GM13977 (cell line): ENCODE measurements at regions not wholly inside any gene's neighbourhood (a gene's known extent, or its start where the extent isn't known, plus 50 kb on each side); places are given as distances from the start of the nearest gene placed in this dataset.

ENCODE experiments used
- DNase-seq: peaks from one replicate; pipeline ENCODE4 v3.0.0; 2012; ENCODE audit warnings: low spot score
- CTCF ChIP-seq: IDR thresholded peaks from 2 replicates; pipeline ENCODE4 v1.5.1; 2012; ENCODE audit warnings: mild to moderate bottlenecking, control low read depth; ENCODE audit not compliant: insufficient read depth; ENCODE audit errors: extremely low read depth, missing control alignments
- in situ Hi-C: fragments of 300-500 bp; cut with MboI; formaldehyde crosslinking; loops from one replicate; pipeline ENCODE4 v1.12.0; 2022; ENCODE audit warnings: low sequenced_read_pairs, low pct_unique_long_range_greater_than_20kb, mixed read lengths, inconsistent platforms; ENCODE audit not compliant: unreplicated experiment

DNA sequence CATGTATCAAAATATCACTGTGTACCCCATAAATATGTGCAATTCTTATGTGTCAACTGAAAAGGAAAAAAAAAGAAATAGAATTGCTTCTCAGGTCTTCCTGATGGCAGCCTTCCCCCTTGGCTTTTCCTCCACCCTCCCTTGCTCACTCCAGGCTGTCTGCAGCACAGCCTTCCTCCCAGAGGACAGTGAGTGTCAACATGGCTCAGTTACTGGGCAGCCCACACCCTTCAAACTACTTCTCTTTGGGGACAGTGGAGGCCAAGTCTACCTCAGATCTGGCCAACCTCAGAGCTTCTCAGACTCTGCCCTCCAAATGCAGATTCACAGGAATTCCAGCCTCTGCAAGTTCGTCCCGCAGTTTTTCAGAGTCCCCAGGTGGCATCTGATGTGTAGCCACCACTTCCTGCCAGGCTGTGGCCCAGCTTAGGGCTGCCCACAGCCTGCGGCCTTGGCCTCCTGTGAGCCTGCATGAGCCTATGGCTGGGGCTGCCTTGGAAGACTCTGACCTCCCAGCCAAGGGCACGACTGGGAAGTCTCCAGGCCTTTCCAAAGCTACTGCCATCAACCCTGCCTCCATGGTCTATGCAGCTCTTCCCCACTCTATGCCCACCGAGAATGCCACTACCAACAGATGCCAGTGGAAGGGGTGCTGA is 148.0 kb upstream of the PWP1 start:
- in situ Hi-C loops, result no loop called here
- TF ChIP-seq CTCF, result no peak
- DNase-seq, result no peak

- in situ Hi-C loops, result no loop called here
- no peak for TF ChIP-seq CTCF
Measured at GRCh38 chr12:107539196-107539939, 146.2 kb upstream of the PWP1 start.

DNA sequence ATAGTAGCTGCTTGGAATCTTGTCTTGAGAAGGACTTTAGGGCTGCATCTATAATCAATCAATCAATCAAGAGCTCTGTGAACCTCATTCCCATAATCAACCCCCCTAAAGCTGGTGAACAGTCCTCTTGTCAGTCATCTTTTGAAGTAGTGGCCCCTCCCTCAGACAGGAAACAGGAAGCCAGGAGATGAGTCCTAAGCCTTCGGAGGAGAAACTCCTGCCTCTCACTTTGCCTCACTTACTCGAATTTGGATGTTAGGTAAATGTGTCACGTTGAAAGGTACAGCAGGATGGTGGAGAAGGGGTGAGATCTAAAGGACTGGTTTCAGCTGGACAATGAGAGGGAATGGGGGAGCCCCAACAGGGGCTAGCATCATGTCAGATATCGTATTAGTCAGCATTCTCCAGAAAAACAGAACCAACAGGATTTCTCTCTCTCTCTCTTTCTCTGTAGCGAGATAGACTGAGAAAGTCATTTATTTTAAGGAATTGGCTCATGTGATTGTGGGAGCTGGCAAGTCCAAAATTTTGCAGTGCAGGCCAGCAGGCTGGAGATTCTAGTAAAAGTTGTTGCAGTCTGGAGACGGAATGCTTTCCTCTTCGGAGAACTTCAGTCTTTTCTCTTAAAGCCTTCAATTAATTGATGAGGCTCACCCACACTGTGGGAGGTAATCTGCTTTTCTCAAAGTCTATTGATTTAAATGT is 144.4 kb upstream of the PWP1 start:
- in situ Hi-C loops, result no loop called here
- DNase-seq, result no peak
- TF ChIP-seq CTCF, result no peak

More at GRCh38 chr12:107539196-107539939, 146.2 kb upstream of the PWP1 start:
- no peak for DNase-seq

DNA sequence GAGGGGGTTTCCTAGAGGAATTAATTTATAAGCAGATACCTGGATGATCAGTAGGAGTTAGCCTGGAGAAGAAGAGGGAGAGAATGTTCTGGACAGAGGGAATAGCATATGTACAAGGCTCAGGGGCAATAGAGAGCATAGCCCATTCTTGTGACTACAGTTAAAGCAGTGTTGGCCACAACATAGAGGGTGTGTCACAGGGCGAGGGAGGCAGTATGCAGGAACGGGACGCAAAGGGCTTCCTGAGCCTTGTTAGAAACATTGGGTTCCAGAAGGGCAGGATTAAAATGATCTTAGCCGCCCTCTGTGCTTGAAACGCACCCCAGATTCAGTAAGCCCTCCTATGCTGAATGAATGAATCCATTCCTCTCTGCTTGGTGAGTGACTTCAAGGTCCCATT is 142.2 kb upstream of the PWP1 start:
- in situ Hi-C loops, result no loop called here
- no peak for DNase-seq
- TF ChIP-seq CTCF, result no peak

GRCh38 chr12:107543841-107544240 is 141.8 kb upstream of the PWP1 start:
- no peak for DNase-seq
- in situ Hi-C loops, result no loop called here
- no peak for TF ChIP-seq CTCF

- DNase-seq, result no peak
- TF ChIP-seq CTCF, result no peak
- in situ Hi-C loops, result no loop called here
Measured at GRCh38 chr12:107544937-107545336, 140.7 kb upstream of the PWP1 start.
